Upper lobe of left lung (tissue), 6 donors: ENCODE measurements at regions not wholly inside any gene's neighbourhood (a gene's known extent, or its start where the extent isn't known, plus 50 kb on each side); places are given as distances from the start of the nearest gene placed in this dataset.

Source experiments
- ATAC-seq, 2 donors: fragments of 200-7000 bp; cut with Tn5 transposase; one replicate each; pipeline ENCODE4 v1.9.1; 2022; ENCODE audit warnings: mild to moderate bottlenecking in 2 of 2, moderate library complexity in 2 of 2; ENCODE audit not compliant: low FRiP score in 2 of 2
- DNase-seq, 2 donors: peaks; one replicate each; pipeline ENCODE4 v3.0.0-alpha.2; 2019 to 2020
- H3K27ac ChIP-seq, 4 donors: fragments of 200-600 bp; sonication (generic); one replicate each; pipeline ENCODE4 v1.5.1; 2016 to 2019
- H3K27me3 ChIP-seq, 4 donors: fragments of 200-600 bp; sonication (generic); one replicate each; pipeline ENCODE4 v1.5.1; 2017 to 2019
- H3K36me3 ChIP-seq, 4 donors: fragments of 200-600 bp; sonication (generic); one replicate each; pipeline ENCODE4 v1.5.1; 2016 to 2019
- H3K4me1 ChIP-seq, 4 donors: fragments of 200-600 bp; sonication (generic); one replicate each; pipeline ENCODE4 v1.5.1; 2018 to 2019
- H3K4me3 ChIP-seq, 4 donors: fragments of 200-600 bp; sonication (generic); one replicate each; pipeline ENCODE4 v1.5.1; 2017 to 2019; ENCODE audit warnings: mild to moderate bottlenecking in 2 of 4, moderate library complexity in 1 of 4
- H3K9me3 ChIP-seq, 4 donors: fragments of 200-600 bp; sonication (generic); one replicate each; pipeline ENCODE4 v1.5.1; 2018 to 2019
- CTCF ChIP-seq, 6 experiments: fragments of 450-650 bp in 4 of 6; fragments of 200-600 bp in 2 of 6; sonication (generic) in 2 of 6; IDR thresholded peaks; one replicate each; pipeline ENCODE4 v1.5.1; 2016 to 2019; ENCODE audit warnings: antibody characterized with exemption in 6 of 6
- EP300 ChIP-seq, 4 donors: sonication (generic); formaldehyde crosslinking; IDR thresholded peaks; one replicate each; pipeline ENCODE4 v1.5.1; 2017; ENCODE audit warnings: antibody characterized with exemption in 4 of 4, control low read depth in 2 of 4
- POLR2A ChIP-seq, 4 donors: fragments of 450-650 bp; IDR thresholded peaks; one replicate each; pipeline ENCODE4 v1.5.1; 2016 to 2017; ENCODE audit warnings: antibody characterized with exemption in 4 of 4, mild to moderate bottlenecking in 2 of 4
- POLR2AphosphoS5 ChIP-seq, 2 donors: sonication (generic); formaldehyde crosslinking; IDR thresholded peaks; one replicate each; pipeline ENCODE4 v1.5.1; 2017; ENCODE audit warnings: antibody characterized with exemption in 2 of 2
- WGBS, 2 donors: methylation state at CpG; one replicate each; pipeline ENCODE4 v1.1.5; 2017 to 2018; 5-methylcytosine and 5-hydroxymethylcytosine counted together
- donor health status: DM: no; HTN: no; CAD: no; lungs with moderate emphysema.
- donor health status: DM: no; HTN: yes; CAD: no; lungs with severe emphysema.

- ATAC-seq (no peak), DNase-seq (no peak)
- Histone ChIP-seq H3K27ac (no peak overlapping the region), H3K36me3 (no peaks in the 10 kb centered on the region), H3K4me1 (no peaks in the 10 kb centered on the region), H3K27me3 (no peaks in the 10 kb centered on the region), H3K4me3 (no peak overlapping the region), H3K9me3 (no peaks in the 10 kb centered on the region)
- TF ChIP-seq EP300 (IDR thresholded peaks at IDR 0.05) (no peak), POLR2A (IDR thresholded peaks at IDR 0.05) (no peak), POLR2AphosphoS5 (IDR thresholded peaks at IDR 0.05) (no peak), CTCF (IDR thresholded peaks at IDR 0.05) (no peak)
- 78 to 79% methylated on average over 3 of the region's 3 CpGs for WGBS, 2 donors
Observed at GRCh38 chr17:72205822-72206221, 85.0 kb downstream of the SOX9 start.

DNA sequence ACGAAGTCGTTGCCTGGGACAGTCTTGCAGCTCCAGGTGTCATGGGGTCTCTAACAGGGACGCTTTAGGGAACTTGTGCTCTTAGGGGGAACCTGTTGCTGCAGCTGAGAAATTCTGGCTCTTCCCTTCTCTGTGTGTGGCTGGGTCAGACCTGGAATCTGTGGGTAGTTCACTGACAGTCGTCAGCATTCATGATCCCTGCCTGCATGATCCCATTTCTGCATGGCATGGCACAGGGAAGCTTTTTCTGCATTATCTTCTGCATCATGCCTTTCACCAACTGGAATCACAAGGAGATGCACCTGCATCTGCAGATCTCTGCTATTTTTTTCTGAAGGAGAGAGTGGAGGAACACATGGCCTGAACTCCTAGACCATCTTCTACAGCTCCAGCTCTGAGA lies 85.6 kb downstream of the SOX9 start:
- Histone ChIP-seq H3K4me3 (no peak overlapping the region), H3K4me1 (no peaks in the 10 kb centered on the region), H3K27ac (no peak overlapping the region), H3K9me3 (no peaks in the 10 kb centered on the region), H3K36me3 (no peaks in the 10 kb centered on the region), H3K27me3 (no peaks in the 10 kb centered on the region)
- no peak for DNase-seq
- TF ChIP-seq POLR2AphosphoS5 (IDR thresholded peaks at IDR 0.05) (no peak), EP300 (IDR thresholded peaks at IDR 0.05) (no peak), POLR2A (IDR thresholded peaks at IDR 0.05) (no peak), CTCF (IDR thresholded peaks at IDR 0.05) (no peak)
- WGBS, 2 donors = 62 to 71% methylated on average over 4 of the region's 4 CpGs
- ATAC-seq = no peak

DNA sequence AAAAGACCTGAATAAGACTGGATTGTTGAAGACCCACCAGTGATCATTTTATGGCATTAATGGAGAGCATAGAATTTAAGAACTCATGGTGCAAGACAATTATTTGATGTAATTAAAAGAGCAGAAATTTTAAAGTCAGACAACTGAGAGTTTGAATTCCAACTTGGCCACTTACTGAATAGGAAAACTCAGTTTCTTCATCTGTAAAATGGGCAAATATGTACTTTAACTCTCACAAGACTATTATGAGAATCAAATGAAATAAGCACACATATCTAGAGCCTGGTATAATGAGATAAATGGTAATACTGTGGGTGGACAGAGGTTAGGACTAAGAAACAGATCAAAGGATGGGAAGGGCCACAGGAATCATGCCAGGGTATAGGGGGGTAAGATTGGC lies 88.0 kb downstream of the SOX9 start:
- DNase-seq (no peak), ATAC-seq (no peak)
- no peaks in the 10 kb centered on the region for H3K9me3 ChIP-seq
- H3K36me3 ChIP-seq = no peaks in the 10 kb centered on the region
- TF ChIP-seq CTCF (IDR thresholded peaks at IDR 0.05) (no peak), EP300 (IDR thresholded peaks at IDR 0.05) (no peak), POLR2A (IDR thresholded peaks at IDR 0.05) (no peak), POLR2AphosphoS5 (IDR thresholded peaks at IDR 0.05) (no peak)
- no peaks in the 10 kb centered on the region for H3K27me3 ChIP-seq
- H3K4me1 ChIP-seq = no peaks in the 10 kb centered on the region
- H3K27ac ChIP-seq = no peak overlapping the region
- H3K4me3 ChIP-seq = no peak overlapping the region

DNA sequence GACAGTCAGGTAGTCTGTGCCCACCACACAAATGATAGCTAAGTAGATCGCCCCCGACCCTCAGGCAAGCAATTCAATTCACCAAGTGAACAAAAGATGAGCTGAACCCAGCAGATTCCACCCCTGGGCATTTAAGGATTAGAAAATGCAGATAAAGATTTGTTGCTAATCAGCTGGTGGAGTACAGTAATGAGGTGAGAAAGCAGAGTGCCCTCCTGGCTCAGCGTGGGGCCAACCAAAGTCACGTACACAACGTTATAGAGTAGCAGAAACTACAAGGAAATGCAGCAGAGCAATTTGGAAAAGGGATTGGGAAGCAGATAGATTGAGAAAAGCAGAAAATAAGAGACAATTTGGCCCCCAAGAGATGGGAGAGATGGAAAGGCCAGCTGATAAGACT lies 91.2 kb downstream of the SOX9 start:
- no peaks in the 10 kb centered on the region for H3K9me3 ChIP-seq
- H3K4me3 ChIP-seq = no peak overlapping the region
- H3K36me3 ChIP-seq = no peaks in the 10 kb centered on the region
- no peak for ATAC-seq
- DNase-seq = no peak
- H3K4me1 ChIP-seq = no peaks in the 10 kb centered on the region
- TF ChIP-seq CTCF (IDR thresholded peaks at IDR 0.05) (no peak), EP300 (IDR thresholded peaks at IDR 0.05) (no peak), POLR2A (IDR thresholded peaks at IDR 0.05) (no peak), POLR2AphosphoS5 (IDR thresholded peaks at IDR 0.05) (no peak)
- H3K27ac ChIP-seq = no peak overlapping the region
- H3K27me3 ChIP-seq = no peaks in the 10 kb centered on the region
- 54 to 68% methylated on average over 5 of the region's 5 CpGs for WGBS, 2 donors

DNA sequence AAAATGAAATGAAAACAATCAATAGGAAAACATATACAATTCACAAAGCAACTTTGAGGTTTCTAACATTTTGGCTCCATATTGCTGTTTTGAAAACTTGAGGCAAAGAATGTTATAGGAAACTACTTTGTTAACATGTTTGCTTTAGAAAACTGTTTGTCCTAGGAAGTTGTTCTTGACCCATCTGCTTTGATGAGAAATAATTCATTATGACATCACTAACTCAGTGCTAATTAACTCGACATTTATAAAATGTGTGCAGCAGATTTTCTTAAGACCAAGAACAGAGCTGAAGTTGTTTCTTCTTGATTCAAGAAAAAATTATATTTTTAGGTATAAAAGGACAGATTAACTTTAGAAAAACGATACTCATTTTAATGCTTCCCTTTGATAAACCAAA lies 94.7 kb downstream of the SOX9 start:
- 66 to 67% methylated on average over 2 of the region's 2 CpGs for WGBS, 2 donors
- no peak for ATAC-seq
- Histone ChIP-seq H3K4me1 (no peaks in the 10 kb centered on the region), H3K27ac (no peak overlapping the region), H3K9me3 (no peaks in the 10 kb centered on the region), H3K36me3 (no peaks in the 10 kb centered on the region), H3K4me3 (no peak overlapping the region), H3K27me3 (peaks cover 0 to 6% (median 0%) of the 10 kb centered on the region in 4 donors)
- no peak for TF ChIP-seq CTCF (IDR thresholded peaks at IDR 0.05)
- TF ChIP-seq POLR2AphosphoS5 (IDR thresholded peaks at IDR 0.05) = no peak
- no peak for TF ChIP-seq EP300 (IDR thresholded peaks at IDR 0.05)
- no peak for TF ChIP-seq POLR2A (IDR thresholded peaks at IDR 0.05)
- DNase-seq = no peak
